ENCODE measurements at regions not wholly inside any gene's neighbourhood (a gene's known extent, or its start where the extent isn't known, plus 50 kb on each side); places are given as distances from the start of the nearest gene placed in this dataset.

- TF ChIP-seq, protein P1, sequence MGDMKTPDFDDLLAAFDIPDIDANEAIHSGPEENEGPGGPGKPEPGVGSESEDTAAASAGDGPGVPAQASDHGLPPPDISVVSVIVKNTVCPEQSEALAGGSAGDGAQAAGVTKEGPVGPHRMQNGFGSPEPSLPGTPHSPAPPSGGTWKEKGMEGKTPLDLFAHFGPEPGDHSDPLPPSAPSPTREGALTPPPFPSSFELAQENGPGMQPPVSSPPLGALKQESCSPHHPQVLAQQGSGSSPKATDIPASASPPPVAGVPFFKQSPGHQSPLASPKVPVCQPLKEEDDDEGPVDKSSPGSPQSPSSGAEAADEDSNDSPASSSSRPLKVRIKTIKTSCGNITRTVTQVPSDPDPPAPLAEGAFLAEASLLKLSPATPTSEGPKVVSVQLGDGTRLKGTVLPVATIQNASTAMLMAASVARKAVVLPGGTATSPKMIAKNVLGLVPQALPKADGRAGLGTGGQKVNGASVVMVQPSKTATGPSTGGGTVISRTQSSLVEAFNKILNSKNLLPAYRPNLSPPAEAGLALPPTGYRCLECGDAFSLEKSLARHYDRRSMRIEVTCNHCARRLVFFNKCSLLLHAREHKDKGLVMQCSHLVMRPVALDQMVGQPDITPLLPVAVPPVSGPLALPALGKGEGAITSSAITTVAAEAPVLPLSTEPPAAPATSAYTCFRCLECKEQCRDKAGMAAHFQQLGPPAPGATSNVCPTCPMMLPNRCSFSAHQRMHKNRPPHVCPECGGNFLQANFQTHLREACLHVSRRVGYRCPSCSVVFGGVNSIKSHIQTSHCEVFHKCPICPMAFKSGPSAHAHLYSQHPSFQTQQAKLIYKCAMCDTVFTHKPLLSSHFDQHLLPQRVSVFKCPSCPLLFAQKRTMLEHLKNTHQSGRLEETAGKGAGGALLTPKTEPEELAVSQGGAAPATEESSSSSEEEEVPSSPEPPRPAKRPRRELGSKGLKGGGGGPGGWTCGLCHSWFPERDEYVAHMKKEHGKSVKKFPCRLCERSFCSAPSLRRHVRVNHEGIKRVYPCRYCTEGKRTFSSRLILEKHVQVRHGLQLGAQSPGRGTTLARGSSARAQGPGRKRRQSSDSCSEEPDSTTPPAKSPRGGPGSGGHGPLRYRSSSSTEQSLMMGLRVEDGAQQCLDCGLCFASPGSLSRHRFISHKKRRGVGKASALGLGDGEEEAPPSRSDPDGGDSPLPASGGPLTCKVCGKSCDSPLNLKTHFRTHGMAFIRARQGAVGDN (CRISPR knock-in tag; IDR thresholded peaks at IDR 0.05), result no peak
- no peak for TF ChIP-seq BATF2 (CRISPR knock-in tag; IDR thresholded peaks at IDR 0.05)
- TF ChIP-seq SP1 (IDR thresholded peaks at IDR 0.05), result no peak
- TF ChIP-seq SP1 (CRISPR knock-in tag; IDR thresholded peaks at IDR 0.05), result no peak
- TF ChIP-seq ZNF441 (CRISPR knock-in tag; IDR thresholded peaks at IDR 0.05; ENCODE audit: borderline replicate concordance), result no peak
- TF ChIP-seq ZNF343 (CRISPR knock-in tag; IDR thresholded peaks at IDR 0.05), result no peak
- no peak for TF ChIP-seq CENPT (CRISPR knock-in tag; IDR thresholded peaks at IDR 0.05; ENCODE audit: low read depth)
- no peak for TF ChIP-seq ZBED4 (CRISPR knock-in tag; IDR thresholded peaks at IDR 0.05; ENCODE audit: borderline replicate concordance)
- TF ChIP-seq ZNF567 (CRISPR knock-in tag; IDR thresholded peaks at IDR 0.05; ENCODE audit: borderline replicate concordance), result no peak
- TF ChIP-seq ATM (IDR thresholded peaks at IDR 0.05; ENCODE audit: borderline replicate concordance), result no peak
- no peak for TF ChIP-seq ZNF225 (CRISPR knock-in tag; IDR thresholded peaks at IDR 0.05)
- TF ChIP-seq ZNF121 (CRISPR knock-in tag; IDR thresholded peaks at IDR 0.05), result no peak
- TF ChIP-seq PCBP1 (IDR thresholded peaks at IDR 0.05; ENCODE audit: borderline replicate concordance, low read depth, low read length), result no peak
- no peak for TF ChIP-seq ZNF30 (CRISPR knock-in tag; IDR thresholded peaks at IDR 0.05)
Measured at GRCh38 chr1:14511166-14511680, 87.3 kb upstream of the KAZN start (continued).
